ENCODE measurements at regions not wholly inside any gene's neighbourhood (a gene's known extent, or its start where the extent isn't known, plus 50 kb on each side); places are given as distances from the start of the nearest gene placed in this dataset.

DNA sequence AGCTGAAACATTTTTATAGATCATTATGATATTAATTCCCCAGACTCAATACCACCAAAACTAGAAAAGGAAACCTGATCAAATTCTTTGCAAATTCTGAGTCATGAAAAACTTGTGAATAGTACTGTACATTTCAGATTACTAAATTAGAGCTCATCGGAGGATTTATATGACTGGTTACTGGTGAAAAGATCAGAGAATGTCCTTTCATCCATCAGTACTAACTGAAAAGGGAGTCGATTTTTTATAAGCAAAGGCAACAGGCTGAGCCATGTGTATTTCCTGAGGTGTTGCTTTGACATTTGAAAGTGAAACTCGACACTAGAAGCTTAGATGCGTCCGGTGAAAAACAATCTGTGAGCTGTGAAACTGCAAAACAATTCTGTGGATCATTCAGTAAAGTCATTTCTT is 155.7 kb downstream of the TNFSF18 start:
- DNase-seq, result no peak

DNA sequence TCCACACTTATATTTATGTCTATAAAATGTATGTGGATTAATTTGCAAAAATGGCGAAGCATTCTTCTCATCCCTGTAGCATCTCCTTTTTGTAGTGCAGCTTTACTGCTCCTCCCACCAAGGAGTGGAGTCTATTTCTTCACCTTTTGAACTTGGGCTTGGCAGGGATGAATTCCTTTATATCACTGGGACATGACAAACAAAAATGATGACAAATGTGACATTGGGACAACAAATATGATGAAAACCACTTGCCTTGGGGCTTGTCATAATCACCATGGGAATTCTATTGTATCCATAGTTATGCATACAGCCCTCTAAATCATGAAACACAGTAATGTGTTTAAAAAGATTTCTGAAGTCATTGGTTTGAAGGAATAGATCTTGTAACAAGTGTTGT is 155.0 kb downstream of the TNFSF18 start:
- no peak for DNase-seq

DNA sequence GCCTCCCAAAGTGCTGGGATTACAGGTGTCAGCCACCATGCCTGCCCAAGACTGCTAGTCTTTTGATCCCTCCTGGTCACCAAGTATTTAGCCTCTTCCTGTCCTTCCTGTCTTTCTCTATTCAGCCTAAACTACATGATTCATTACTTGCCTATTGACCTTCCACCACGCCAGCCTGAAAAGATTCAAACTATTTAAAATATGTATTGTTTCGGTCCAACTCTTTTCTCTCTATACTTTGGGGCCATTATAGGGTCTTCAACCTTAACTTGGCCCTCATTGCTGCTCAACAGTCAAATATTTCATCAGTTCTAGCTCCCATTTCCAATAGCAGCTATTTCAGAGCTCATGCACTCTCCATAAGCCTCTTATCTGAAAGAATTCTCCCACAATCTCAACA is 153.0 kb downstream of the TNFSF18 start:
- DNase-seq, result no peak

DNA sequence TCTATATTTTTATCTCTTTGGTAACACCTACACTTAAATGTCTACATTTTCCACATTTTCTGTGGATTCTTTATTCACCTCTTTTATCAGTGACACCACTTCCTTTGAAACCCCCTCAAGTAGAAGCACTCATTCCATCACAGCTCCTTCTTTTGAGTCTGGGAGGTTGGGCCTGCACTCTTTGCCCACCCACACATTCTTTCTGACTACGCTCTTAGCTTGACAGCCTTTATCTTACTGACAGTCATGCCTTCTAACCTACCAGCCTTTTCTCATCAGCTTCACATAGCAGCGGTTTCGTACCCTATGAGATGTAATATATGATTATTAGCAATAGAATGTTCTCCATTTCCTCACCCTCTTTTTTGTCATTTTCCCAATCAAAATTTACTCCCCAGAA is 151.9 kb downstream of the TNFSF18 start:
- no peak for DNase-seq

DNA sequence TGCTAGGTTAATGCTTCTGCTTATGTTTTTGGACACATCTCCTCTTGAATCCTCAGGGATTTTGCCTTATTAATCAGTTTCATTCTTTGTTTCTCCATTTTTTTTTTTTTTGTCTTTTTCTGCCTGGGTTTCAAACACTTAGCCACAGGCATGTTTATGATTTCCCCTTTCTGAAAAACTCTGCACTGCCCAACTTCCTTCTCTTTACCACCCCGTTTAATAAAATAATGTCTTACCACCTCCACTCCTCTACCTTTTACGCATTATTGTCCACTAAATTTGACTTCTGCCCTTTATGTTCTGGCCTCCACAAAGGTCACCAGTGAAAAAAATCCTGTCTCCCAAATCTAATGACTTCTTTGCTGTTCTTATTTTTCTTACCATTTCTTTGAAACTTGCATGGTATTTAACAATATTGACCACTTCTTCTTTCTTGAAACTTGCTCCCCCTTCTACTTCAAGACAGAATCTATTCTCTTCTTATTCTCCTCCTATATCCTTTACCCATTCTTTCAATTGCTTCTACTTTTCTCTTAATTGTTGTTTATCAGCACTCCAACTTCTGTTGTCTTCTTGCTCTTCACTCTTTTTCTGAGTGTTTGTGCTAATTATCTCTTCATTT is 150.3 kb downstream of the TNFSF18 start:
- DNase-seq, result peak in 1 of 2 donors; percentile 46

DNA sequence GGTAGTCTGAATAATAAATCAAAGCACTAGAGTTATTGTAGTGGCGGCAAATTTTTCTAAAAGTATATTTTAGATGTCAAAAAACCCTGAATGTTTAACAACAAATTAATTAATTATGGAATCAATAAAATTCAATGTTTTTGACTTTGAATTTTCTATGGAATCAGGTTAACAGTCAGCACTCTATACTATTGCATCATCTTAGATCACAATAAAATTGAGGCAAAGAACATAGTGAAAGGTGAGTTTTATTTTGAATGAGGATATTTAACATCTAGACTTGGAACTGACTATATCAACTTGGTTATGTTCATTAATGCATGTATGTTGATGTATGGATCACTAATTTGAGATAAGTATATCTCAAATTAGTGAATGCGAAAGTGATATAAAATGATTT is 148.5 kb downstream of the TNFSF18 start:
- no peak for DNase-seq

DNA sequence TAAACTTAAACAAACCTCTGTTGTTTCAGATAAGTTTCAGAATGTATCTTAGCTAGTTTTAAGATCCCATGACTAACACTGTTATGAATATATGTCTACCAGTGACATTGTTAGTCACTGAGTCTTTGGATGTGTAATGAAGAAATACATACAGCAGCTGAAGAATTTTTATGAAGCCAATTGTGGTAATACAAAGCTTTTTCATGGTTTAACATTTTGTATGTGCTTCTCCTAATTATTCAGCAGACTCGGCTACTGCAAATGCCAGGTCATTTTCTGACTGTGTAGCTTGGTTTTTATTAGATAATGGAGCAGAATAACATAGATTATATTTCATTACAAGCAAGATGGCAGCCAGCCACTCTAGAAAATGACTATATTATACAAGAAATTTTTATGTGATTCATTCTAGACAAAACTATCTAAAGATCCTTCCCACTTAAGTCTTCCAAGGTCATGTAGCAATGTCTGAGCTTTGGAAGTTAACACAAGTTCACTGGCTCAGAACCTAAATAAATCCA is 147.8 kb downstream of the TNFSF18 start:
- DNase-seq, result no peak

DNA sequence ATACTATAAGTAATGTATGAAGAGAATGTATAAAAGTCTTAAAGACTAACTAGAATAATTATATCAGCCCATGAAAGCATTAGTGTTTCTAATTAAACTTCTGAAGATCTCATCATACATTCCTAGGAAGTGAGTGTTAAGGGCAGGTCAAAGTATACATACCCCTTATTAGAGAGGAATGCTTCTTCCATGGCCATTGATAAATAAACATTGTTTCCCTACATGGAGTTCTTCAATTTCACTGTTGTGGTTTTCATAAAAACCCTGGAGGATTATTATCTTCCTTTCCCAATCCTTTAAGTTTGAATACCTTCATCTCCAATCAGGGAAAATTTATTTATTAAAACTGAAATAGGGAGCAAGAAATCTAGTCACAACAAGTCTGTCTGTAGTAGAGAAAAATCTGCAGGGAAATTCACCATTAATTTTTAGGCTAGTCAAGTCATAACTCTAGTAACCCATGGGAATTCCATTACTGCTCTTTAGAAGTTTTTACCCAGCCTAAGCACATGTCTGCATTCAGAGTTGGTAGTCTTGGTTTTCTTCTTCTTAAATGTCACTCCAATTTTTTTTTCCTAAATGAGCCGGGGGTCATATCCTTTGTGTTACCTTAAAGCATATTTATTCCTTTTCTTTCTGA is 147.0 kb downstream of the TNFSF18 start:
- no peak for DNase-seq

DNA sequence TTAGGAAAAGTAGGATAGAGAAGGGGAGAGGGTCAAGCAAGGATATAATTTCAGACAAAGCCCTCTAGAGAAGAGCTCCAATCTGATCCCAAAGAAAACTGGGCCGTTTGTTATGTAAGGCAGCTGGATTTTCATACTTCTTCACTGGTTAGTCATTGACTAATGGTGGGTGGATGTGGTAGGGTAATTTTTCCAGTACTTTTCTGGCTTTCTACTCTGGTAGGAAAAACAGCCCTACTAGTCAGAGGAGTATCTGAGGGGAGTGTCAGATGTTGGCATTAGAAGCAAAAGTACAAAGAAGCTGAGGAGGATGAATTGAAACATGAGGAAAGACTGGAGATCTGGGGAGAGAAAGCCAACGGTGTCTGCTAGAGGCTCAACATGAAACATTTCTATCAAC is 145.3 kb downstream of the TNFSF18 start:
- no peak for DNase-seq

DNA sequence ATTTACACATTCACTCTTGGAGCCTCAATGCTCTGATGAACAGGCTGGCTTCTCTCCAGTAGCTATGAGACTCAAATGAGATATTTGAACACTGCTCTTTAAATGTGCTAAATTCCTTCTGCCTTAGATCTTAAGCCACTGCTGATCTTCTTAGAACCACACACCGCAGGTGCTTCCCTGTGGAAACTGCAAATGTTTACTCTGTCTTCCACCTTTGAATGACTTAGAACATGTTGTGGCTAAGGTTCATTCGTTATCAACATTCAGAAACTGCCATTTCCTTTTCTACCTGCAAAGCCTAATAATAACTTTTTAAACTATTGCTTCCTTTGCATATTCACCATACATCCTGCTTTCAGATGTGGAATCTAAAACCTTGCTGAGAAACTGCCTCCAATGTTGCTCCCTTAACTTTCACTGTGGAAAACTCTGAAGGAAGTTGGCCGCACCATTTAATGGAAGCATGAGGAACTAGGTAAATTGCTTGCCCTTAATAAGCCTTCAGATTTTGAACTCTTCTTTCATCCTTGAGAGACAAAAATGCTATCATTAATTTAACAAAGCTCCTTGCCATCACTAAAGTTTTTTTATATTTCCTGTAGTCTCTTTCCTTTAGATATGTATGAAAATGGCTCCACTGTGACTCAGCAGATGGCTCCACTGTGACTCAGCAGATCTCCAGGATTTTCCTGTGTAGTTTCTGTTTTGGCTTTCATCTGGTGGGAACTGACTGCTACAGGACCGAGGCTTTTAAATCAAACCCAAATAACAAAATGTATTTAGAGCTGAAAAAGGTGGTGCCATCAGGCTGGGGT is 143.8 kb downstream of the TNFSF18 start:
- peak in 1 of 2 donors; percentile 55 for DNase-seq

DNA sequence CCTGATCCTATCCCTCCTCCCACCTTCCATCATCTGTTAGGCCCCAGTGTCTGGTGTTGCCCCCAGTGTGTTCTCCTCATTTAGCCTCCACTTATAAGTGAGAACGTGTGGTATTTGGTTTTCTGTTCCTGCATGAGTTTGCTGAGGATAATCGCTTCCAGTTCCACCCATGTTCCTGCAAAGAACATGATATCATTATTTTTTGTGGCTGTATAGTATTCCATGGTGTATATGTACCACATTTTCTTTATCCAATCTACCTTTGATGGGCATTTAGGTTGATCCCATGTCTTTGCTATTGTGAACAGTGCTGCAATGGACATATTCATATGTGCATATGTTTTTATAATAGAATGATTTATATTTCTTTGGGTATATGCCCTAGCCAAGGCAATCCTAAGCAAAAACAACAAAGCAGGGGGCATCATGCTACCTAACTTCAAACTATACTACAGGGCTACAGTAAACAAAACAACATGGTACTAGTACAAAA is 142.9 kb downstream of the TNFSF18 start:
- DNase-seq, result no peak

DNA sequence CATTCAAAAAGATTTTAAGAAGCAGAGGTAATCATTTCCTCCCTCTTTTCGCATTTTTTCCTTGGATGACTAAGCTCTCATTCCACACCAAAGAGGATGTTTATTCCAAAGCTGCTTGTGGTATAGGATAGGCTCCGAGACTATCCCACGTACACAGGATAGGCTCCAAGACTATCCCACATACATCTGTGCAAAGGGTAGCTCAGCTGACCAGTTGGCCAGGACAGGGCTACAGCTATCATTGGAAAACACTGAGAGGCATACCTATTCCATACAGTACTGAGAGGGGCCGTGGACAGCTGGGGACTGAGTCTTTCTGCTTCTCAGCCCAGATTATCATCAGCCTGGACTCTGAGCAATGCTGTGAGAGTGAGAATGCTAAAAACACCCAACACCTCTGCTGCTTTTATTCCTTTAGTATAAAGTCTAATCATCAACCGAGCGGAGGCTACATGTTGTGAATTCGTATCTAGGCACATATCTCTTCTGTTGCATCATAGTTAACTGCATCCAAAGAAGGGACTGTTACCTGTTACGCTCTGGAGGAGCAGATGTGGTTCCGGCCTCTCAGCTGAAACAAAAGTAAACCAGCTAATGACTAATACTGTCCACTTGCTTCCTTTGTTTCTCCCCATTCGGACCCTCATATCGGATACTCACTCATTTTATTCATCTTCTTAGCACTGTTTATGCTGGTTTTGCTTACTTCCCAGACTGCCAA is 141.0 kb downstream of the TNFSF18 start:
- DNase-seq, result no peak

DNA sequence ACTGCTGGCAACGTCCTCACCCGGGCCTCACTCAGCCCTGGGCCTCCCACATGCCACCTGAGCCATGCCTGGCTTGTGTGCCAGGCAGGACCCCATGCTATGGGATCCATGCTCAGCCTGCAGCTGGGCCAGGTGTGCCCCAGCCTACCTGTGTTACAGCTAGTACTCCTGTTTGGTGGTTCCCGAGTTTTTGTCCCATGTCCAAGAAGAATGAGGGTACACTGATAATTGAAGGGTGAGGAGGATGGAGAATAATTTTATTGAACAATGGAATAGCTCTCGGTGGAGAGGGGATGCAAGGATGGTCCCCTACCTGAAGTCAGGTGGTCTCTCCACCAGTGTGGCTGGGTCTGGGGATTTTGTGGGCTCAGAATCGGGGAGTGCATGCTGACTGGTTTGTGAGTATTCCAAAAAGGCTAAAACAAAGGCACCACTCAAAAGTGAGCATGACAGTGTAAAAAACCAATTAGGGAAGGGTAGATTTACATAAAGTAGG is 137.9 kb downstream of the TNFSF18 start:
- DNase-seq, result no peak

DNA sequence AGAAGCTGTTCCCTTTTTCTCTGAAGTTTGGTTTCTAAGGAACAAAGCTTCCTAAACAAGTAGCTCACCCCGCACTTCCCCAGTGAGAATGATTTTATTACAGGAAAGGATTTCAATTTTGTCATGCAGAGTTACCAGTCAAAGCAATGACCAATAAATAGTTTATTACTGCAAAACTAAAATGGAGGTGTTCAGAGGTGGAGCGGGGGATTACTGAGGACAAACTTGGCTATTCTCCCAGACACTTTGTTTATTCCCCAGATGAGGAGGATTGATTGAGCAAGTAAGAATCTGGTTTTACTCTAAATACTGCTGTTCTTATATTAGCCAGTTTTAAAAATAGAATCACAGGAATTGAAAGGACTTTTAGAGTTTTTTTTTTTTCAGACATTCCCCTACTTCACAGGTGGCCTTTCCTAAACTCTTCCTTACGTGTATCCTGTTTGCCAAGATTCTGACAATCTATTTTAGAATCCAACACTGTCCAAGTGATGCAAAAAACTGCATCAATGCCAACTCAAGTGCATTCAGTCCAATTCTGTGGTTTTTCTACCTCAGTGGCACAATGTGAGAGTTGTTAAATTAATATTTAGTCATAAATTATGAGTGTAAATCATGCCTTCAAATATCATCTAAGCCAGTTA is 136.1 kb downstream of the TNFSF18 start:
- DNase-seq, result no peak

DNA sequence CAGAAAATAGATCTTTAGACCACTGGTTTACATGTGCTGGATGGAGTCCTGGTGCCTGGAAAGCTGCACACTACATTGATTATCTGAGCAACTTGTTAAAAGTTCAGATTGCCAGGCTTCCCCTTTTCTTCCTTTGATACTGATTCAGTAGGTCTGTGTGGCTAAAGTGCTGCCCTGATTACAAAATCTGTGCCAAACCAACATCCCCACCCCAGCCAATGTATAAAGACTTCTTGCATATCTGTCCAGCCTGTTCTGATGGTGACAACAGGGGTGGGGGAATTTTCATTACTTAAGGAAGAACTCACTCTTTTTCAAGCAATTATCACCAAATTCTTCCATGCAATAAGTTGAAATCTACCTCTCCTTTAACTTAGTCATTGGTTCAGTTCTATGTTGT is 135.5 kb downstream of the TNFSF18 start:
- peak; percentile 55 to 73 for DNase-seq

DNA sequence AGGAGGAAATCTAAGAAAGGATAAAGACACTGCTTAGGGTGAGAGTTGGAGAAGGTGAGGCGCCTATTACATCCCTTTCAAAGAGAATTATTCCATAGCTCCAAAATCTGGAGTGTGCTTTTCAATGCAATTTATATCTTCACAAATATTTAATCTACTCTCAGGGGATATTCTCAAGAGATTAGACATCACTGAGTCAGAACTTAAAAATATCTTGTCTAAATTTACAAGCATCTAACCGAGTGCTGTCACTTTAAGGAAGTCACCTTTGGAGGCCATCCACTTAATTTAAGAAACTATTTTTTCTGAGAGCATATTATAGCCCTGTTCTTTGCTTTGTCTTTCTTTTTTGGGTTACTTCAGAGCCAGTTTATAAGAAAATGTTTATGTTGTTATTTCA is 134.6 kb downstream of the TNFSF18 start:
- no peak for DNase-seq

DNA sequence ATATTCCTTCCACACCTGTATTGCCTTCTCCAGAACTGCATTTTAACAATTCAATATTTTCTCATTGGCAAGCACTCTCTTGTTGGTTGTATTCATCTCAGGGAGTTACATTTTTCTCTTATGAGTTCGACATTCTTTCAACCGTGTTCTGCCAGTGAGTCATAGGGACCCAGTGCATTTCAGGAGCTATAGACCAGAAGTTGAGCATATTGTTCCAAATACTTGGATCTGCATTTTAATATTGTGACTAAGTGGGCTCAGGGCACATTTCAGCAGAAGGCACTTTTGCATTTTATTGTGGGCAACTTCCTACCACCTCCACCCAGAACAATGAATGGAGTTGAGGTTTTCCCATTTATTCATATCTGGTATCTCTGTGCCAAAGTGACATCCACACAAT is 132.8 kb downstream of the TNFSF18 start:
- no peak for DNase-seq

DNA sequence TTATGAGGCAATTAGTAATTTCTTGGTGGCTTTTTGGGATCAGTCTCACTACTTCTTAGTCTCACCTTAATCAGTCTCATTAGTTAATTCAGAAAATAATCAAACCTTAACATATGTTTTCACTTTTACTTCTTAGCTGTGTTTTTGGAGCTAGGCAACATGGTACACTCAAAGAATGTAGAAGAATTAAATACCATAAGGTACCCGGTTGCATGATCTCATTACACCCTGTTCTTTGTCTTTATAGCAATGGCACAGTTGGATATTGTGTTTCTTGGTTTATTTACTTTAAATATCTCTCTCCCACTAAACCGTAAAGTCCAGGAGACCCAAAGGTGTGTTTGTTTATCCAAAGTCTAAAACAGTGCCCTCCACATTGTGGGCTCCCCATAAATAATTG is 132.3 kb downstream of the TNFSF18 start:
- DNase-seq, result no peak

DNA sequence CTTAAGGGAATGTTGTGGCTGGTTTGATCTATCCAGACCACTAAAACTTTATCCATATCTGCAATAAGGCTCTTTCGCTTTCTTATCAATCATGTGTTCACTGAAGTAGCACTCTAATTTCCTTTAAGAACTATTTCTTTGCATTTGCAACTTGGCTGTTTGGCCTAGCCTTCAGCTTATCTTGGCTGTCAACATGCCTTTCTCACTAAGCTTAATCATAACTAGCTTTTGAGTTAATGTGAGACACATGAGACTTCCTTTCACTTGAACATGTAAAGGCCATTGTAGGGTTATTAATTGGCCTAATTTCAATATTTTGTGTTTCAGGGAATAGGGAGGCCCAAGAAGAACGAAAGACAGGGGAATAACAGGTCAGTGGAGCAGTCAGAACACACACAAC is 124.7 kb downstream of the TNFSF18 start:
- DNase-seq, result no peak

DNA sequence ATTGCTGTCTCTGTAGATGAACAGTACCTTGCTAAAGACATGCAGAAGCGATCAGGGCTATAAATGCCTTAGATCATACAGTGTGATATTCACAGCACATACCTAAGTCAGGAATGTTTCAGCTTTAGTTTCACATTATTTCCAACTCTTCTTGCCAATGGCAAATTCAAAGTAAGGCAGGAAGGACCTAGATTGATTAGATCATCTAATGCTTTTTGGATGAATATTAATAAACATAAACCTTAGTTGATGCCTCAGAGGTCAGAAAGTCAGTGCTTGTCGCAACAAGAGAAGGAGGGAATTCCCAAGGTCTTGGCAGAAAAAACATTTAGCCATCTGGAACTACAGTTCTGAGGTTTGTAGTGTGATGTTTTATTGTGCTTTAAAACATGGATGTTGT is 122.3 kb downstream of the TNFSF18 start:
- no peak for DNase-seq

DNA sequence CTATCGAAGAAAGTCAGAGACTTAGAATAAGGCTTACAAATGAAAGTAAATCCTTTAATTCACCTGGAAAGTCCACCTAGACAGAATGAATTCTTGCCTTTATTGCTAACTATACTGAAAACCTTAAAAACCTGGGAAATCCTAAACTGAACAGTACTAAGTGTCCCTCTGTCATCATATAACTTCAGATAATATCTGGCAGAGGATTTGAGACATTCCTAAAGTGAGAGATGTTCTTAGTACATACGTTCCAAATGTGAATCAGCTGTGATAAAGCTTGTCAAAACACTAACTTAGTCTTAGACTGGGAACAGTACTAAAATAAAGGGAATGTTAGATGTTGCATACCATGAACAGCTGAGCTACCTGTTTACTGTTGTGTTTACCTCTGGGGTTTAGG is 121.7 kb downstream of the TNFSF18 start:
- DNase-seq, result no peak

DNA sequence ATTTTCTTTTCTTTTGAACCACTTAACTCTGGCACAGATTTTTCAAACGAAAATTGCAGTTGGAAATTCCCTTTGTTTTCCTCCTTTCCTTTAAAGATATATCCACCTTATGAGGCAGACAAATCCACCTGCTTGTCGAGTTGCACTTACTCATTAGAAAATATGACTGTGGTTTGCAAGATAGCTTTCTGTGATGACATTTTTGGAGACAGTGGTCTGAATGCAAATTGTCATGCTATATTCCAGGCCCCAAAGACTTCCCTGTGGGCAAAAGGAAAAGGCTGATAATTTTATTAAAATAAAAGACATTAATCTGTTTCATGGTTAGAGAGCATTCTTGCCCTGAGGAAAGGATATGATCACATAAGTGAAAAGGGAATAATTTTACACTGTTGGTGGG is 120.6 kb downstream of the TNFSF18 start:
- no peak for DNase-seq

Data from inflammatory macrophage treated with lipopolysaccharide for 1 hour (primary cell).